ENCODE measurements at regions not wholly inside any gene's neighbourhood (a gene's known extent, or its start where the extent isn't known, plus 50 kb on each side); places are given as distances from the start of the nearest gene placed in this dataset.

- no peaks in the 10 kb centered on the region for H4K20me1 ChIP-seq (ENCODE audit: insufficient read depth)
- in situ Hi-C loops (cut with MboI) = no loop called here
- peaks cover 3% of the 10 kb centered on the region; the same call in 1 of the 2 replicates for H3K9me2 ChIP-seq (ENCODE audit: insufficient read depth)
- no peak overlapping the region for H3K27ac ChIP-seq
- H2AFZ ChIP-seq = no peak overlapping the region
- no peaks in the 10 kb centered on the region for H3K4me1 ChIP-seq (ENCODE audit: insufficient read depth)
- TF ChIP-seq EZH2phosphoT487 (IDR thresholded peaks at IDR 0.05; ENCODE audit: insufficient read depth, low read depth) = no peak
- TF ChIP-seq EZH2 (IDR thresholded peaks at IDR 0.05; ENCODE audit: insufficient read depth, poor library complexity, severe bottlenecking) = no peak
- no peak overlapping the region for H3K9ac ChIP-seq
- H3K79me2 ChIP-seq (ENCODE audit: insufficient read depth) = no peaks in the 10 kb centered on the region
- H3K4me2 ChIP-seq (ENCODE audit: unreplicated experiment) = no peak overlapping the region
- H3F3A ChIP-seq (ENCODE audit: insufficient read depth) = no peaks in the 10 kb centered on the region
- H3K9me3 ChIP-seq (ENCODE audit: low read depth) = no peaks in the 10 kb centered on the region
- no peaks in the 10 kb centered on the region for H3K27me3 ChIP-seq (replicated peaks; ENCODE audit: insufficient read depth)
- H3K36me3 ChIP-seq (ENCODE audit: low read depth) = no peaks in the 10 kb centered on the region
- DNase-seq = no peak
- H3K4me3 ChIP-seq = no peak overlapping the region
Measured at GRCh38 chr6:97714772-97715171, 431.8 kb upstream of the MMS22L start.

- Histone ChIP-seq H3K9me3 (ENCODE audit: low read depth) (no peaks in the 10 kb centered on the region), H3K4me2 (ENCODE audit: unreplicated experiment) (no peak overlapping the region), H3F3A (ENCODE audit: insufficient read depth) (no peaks in the 10 kb centered on the region), H3K9ac (no peak overlapping the region), H3K4me1 (ENCODE audit: insufficient read depth) (no peaks in the 10 kb centered on the region), H3K27me3 (replicated peaks; ENCODE audit: insufficient read depth) (no peaks in the 10 kb centered on the region), H2AFZ (no peak overlapping the region), H3K36me3 (ENCODE audit: low read depth) (no peaks in the 10 kb centered on the region), H3K27ac (no peak overlapping the region), H3K9me2 (ENCODE audit: insufficient read depth) (peaks cover 3% of the 10 kb centered on the region; the same call in 1 of the 2 replicates), H4K20me1 (ENCODE audit: insufficient read depth) (no peaks in the 10 kb centered on the region), H3K4me3 (no peak overlapping the region), H3K79me2 (ENCODE audit: insufficient read depth) (no peaks in the 10 kb centered on the region)
- peak; percentile 15 for DNase-seq
- 0% methylated on average over 3 of the region's 3 CpGs for WGBS, 2 experiments (ENCODE audit: low coverage in 1 of 2, low lambda C conversion rate in 2 of 2, missing lambda C conversion rate in 2 of 2)
- in situ Hi-C loops (cut with MboI) = no loop called here
- TF ChIP-seq EZH2phosphoT487 (IDR thresholded peaks at IDR 0.05; ENCODE audit: insufficient read depth, low read depth) = no peak
- no peak for TF ChIP-seq EZH2 (IDR thresholded peaks at IDR 0.05; ENCODE audit: insufficient read depth, poor library complexity, severe bottlenecking)
Measured at GRCh38 chr6:97717086-97717485, 434.1 kb upstream of the MMS22L start.

GRCh38 chr6:97726378-97726777 is 443.4 kb upstream of the MMS22L start:
- Histone ChIP-seq H3K27ac (no peak overlapping the region), H3K9me2 (ENCODE audit: insufficient read depth) (no peaks in the 10 kb centered on the region), H4K20me1 (ENCODE audit: insufficient read depth) (no peaks in the 10 kb centered on the region), H3K27me3 (replicated peaks; ENCODE audit: insufficient read depth) (no peaks in the 10 kb centered on the region), H3K4me2 (ENCODE audit: unreplicated experiment) (no peak overlapping the region), H3K9me3 (ENCODE audit: low read depth) (no peaks in the 10 kb centered on the region), H3K4me3 (no peak overlapping the region), H3K4me1 (ENCODE audit: insufficient read depth) (no peaks in the 10 kb centered on the region), H3K36me3 (ENCODE audit: low read depth) (no peaks in the 10 kb centered on the region), H3K79me2 (ENCODE audit: insufficient read depth) (no peaks in the 10 kb centered on the region), H2AFZ (no peak overlapping the region), H3K9ac (no peak overlapping the region), H3F3A (ENCODE audit: insufficient read depth) (no peaks in the 10 kb centered on the region)
- 37 to 38% methylated on average over 2 of the region's 2 CpGs for WGBS, 2 experiments (ENCODE audit: low coverage in 1 of 2, low lambda C conversion rate in 2 of 2, missing lambda C conversion rate in 2 of 2)
- in situ Hi-C loops (cut with MboI) = no loop called here
- DNase-seq = peak; percentile 25
- TF ChIP-seq EZH2 (IDR thresholded peaks at IDR 0.05; ENCODE audit: insufficient read depth, poor library complexity, severe bottlenecking) (no peak), EZH2phosphoT487 (IDR thresholded peaks at IDR 0.05; ENCODE audit: insufficient read depth, low read depth) (no peak)

- Histone ChIP-seq H2AFZ (no peak overlapping the region), H3K9me3 (ENCODE audit: low read depth) (no peaks in the 10 kb centered on the region), H3K27ac (no peak overlapping the region), H3K9ac (no peak overlapping the region), H3K79me2 (ENCODE audit: insufficient read depth) (no peaks in the 10 kb centered on the region), H4K20me1 (ENCODE audit: insufficient read depth) (no peaks in the 10 kb centered on the region), H3K27me3 (replicated peaks; ENCODE audit: insufficient read depth) (no peaks in the 10 kb centered on the region), H3K9me2 (ENCODE audit: insufficient read depth) (no peaks in the 10 kb centered on the region), H3F3A (ENCODE audit: insufficient read depth) (no peaks in the 10 kb centered on the region), H3K4me3 (no peak overlapping the region), H3K4me1 (ENCODE audit: insufficient read depth) (no peaks in the 10 kb centered on the region), H3K36me3 (ENCODE audit: low read depth) (no peaks in the 10 kb centered on the region), H3K4me2 (ENCODE audit: unreplicated experiment) (no peak overlapping the region)
- WGBS, 2 experiments (ENCODE audit: low coverage in 1 of 2, low lambda C conversion rate in 2 of 2, missing lambda C conversion rate in 2 of 2) = 63 to 72% methylated on average over 3 of the region's 3 CpGs
- DNase-seq = no peak
- TF ChIP-seq EZH2 (IDR thresholded peaks at IDR 0.05; ENCODE audit: insufficient read depth, poor library complexity, severe bottlenecking) (no peak), EZH2phosphoT487 (IDR thresholded peaks at IDR 0.05; ENCODE audit: insufficient read depth, low read depth) (no peak)
- in situ Hi-C loops (cut with MboI) = no loop called here
Measured at GRCh38 chr6:97732045-97732444, 449.0 kb upstream of the MMS22L start.

GRCh38 chr6:97757575-97757974 is 474.6 kb upstream of the MMS22L start:
- Histone ChIP-seq H3F3A (ENCODE audit: insufficient read depth) (no peaks in the 10 kb centered on the region), H3K4me2 (ENCODE audit: unreplicated experiment) (no peak overlapping the region), H3K4me1 (ENCODE audit: insufficient read depth) (no peaks in the 10 kb centered on the region), H3K27ac (no peak overlapping the region), H3K9me2 (ENCODE audit: insufficient read depth) (no peaks in the 10 kb centered on the region), H3K9ac (no peak overlapping the region), H3K4me3 (no peak overlapping the region), H3K36me3 (ENCODE audit: low read depth) (no peaks in the 10 kb centered on the region), H4K20me1 (ENCODE audit: insufficient read depth) (no peaks in the 10 kb centered on the region), H2AFZ (no peak overlapping the region), H3K9me3 (ENCODE audit: low read depth) (no peaks in the 10 kb centered on the region), H3K27me3 (replicated peaks; ENCODE audit: insufficient read depth) (no peaks in the 10 kb centered on the region), H3K79me2 (ENCODE audit: insufficient read depth) (no peaks in the 10 kb centered on the region)
- TF ChIP-seq EZH2 (IDR thresholded peaks at IDR 0.05; ENCODE audit: insufficient read depth, poor library complexity, severe bottlenecking) (no peak), EZH2phosphoT487 (IDR thresholded peaks at IDR 0.05; ENCODE audit: insufficient read depth, low read depth) (no peak)
- in situ Hi-C loops (cut with MboI) = no loop called here
- 49 to 53% methylated on average over 3 of the region's 3 CpGs for WGBS, 2 experiments (ENCODE audit: low coverage in 1 of 2, low lambda C conversion rate in 2 of 2, missing lambda C conversion rate in 2 of 2)
- DNase-seq = no peak

All from GM23248 (cell line).